Left lung (tissue), 4 donors: ENCODE measurements at regions not wholly inside any gene's neighbourhood (a gene's known extent, or its start where the extent isn't known, plus 50 kb on each side); places are given as distances from the start of the nearest gene placed in this dataset.

Source experiments
- ATAC-seq: fragments of 200-7000 bp; cut with Tn5 transposase; one replicate; pipeline ENCODE4 v1.9.1; 2020; ENCODE audit warnings: moderate library complexity
- DNase-seq, 4 donors: peaks; one replicate each; pipeline ENCODE4 v3.0.0-alpha.2; 2013 to 2020
- H3K27ac ChIP-seq, 2 donors: fragments of 200-600 bp; sonication (generic) in 1 of 2; one replicate each; pipeline versions ENCODE4 v1.5.0 to v1.8.0; 2020 to 2021
- H3K27me3 ChIP-seq, 2 donors: fragments of 200-600 bp; sonication (generic) in 1 of 2; one replicate each; pipeline versions ENCODE4 v1.5.0 to v1.8.0; 2020 to 2021
- H3K36me3 ChIP-seq, 2 donors: fragments of 200-600 bp; sonication (generic) in 1 of 2; one replicate each; pipeline versions ENCODE4 v1.5.0 to v1.8.0; 2020 to 2021
- H3K4me1 ChIP-seq, 2 donors: fragments of 200-600 bp; one replicate each; pipeline ENCODE4 v1.8.0; 2021
- H3K4me3 ChIP-seq, 2 donors: fragments of 200-600 bp; sonication (generic) in 1 of 2; one replicate each; pipeline versions ENCODE4 v1.5.0 to v1.8.0; 2020 to 2021; ENCODE audit warnings: mild to moderate bottlenecking in 1 of 2
- H3K9me3 ChIP-seq, 2 donors: fragments of 200-600 bp; sonication (generic) in 1 of 2; one replicate each; pipeline versions ENCODE4 v1.5.0 to v1.8.0; 2020 to 2021
- CTCF ChIP-seq, 2 donors: fragments of 200-600 bp; sonication (generic) in 1 of 2; IDR thresholded peaks; one replicate each; pipeline versions ENCODE4 v1.5.0 to v1.8.0; 2021; ENCODE audit warnings: antibody characterized with exemption in 2 of 2
- intact Hi-C, 2 donors: fragments of 100-400 bp; cut with DNase I; formaldehyde crosslinking; loops; one replicate each; pipeline versions ENCODE4 v1.11.2 to v1.14.2; 2022
- donor health status: DM: no; HTN: yes; CAD: no.
- donor health status: DM: no; HTN: no; CAD: no.

GRCh38 chr5:54884195-54884536 is 101.2 kb downstream of the ESM1 start:
- Histone ChIP-seq H3K36me3 (no peaks in the 10 kb centered on the region), H3K9me3 (no peaks in the 10 kb centered on the region), H3K4me3 (peak overlapping the region; percentile 32 to 39), H3K27me3 (peaks cover 22 to 45% of the 10 kb centered on the region in 2 donors), H3K4me1 (peaks cover 0 to 12% of the 10 kb centered on the region in 2 donors), H3K27ac (no peak overlapping the region)
- intact Hi-C loops, result no loop called here
- no peak for TF ChIP-seq CTCF (IDR thresholded peaks at IDR 0.05)
- ATAC-seq (no peak), DNase-seq (no peak)

- Histone ChIP-seq H3K4me3 (peak overlapping the region; percentile 32 to 39), H3K4me1 (peaks cover 0 to 12% of the 10 kb centered on the region in 2 donors), H3K9me3 (no peaks in the 10 kb centered on the region), H3K27me3 (peaks cover 22 to 45% of the 10 kb centered on the region in 2 donors), H3K36me3 (no peaks in the 10 kb centered on the region), H3K27ac (no peak overlapping the region)
- ATAC-seq (peak; percentile 86), DNase-seq (peak in 3 of 4 donors; percentile 51 to 84 (median 60))
- no peak for TF ChIP-seq CTCF (IDR thresholded peaks at IDR 0.05)
- intact Hi-C loops, result no loop called here
Observed at GRCh38 chr5:54883374-54884194, 101.8 kb downstream of the ESM1 start.

GRCh38 chr5:54882841-54883240 is 102.6 kb downstream of the ESM1 start:
- peaks cover 0 to 12% of the 10 kb centered on the region in 2 donors for H3K4me1 ChIP-seq
- TF ChIP-seq CTCF (IDR thresholded peaks at IDR 0.05), result no peak
- H3K27ac ChIP-seq, result no peak overlapping the region
- DNase-seq (no peak), ATAC-seq (peak; percentile 6)
- intact Hi-C loops, result no loop called here
- H3K9me3 ChIP-seq, result no peaks in the 10 kb centered on the region
- H3K27me3 ChIP-seq, result peaks cover 22 to 45% of the 10 kb centered on the region in 2 donors
- H3K4me3 ChIP-seq, result no peak overlapping the region
- H3K36me3 ChIP-seq, result no peaks in the 10 kb centered on the region

GRCh38 chr5:54882101-54882500 is 103.3 kb downstream of the ESM1 start:
- Histone ChIP-seq H3K36me3 (no peaks in the 10 kb centered on the region), H3K4me1 (peaks cover 0 to 12% of the 10 kb centered on the region in 2 donors), H3K27me3 (peaks cover 22 to 45% of the 10 kb centered on the region in 2 donors), H3K27ac (no peak overlapping the region), H3K4me3 (no peak overlapping the region), H3K9me3 (no peaks in the 10 kb centered on the region)
- TF ChIP-seq CTCF (IDR thresholded peaks at IDR 0.05), result no peak
- intact Hi-C loops, result no loop called here
- DNase-seq (no peak), ATAC-seq (no peak)

- intact Hi-C loops, result no loop called here
- Histone ChIP-seq H3K36me3 (no peaks in the 10 kb centered on the region), H3K4me3 (no peak overlapping the region), H3K9me3 (no peaks in the 10 kb centered on the region), H3K27ac (no peak overlapping the region), H3K4me1 (peaks cover 0 to 12% of the 10 kb centered on the region in 2 donors), H3K27me3 (peaks cover 22 to 45% of the 10 kb centered on the region in 2 donors)
- TF ChIP-seq CTCF (IDR thresholded peaks at IDR 0.05), result no peak
- DNase-seq (no peak), ATAC-seq (no peak)
Observed at GRCh38 chr5:54881286-54882005, 103.9 kb downstream of the ESM1 start.
